Kidney tubule cell (primary cell): ENCODE measurements at regions not wholly inside any gene's neighbourhood (a gene's known extent, or its start where the extent isn't known, plus 50 kb on each side); places are given as distances from the start of the nearest gene placed in this dataset.

Experiments used
- DNase-seq: peaks from one replicate; pipeline ENCODE4 v3.0.0-alpha.2; 2018; ENCODE audit warnings: low spot score

- no peak for DNase-seq
Measured at GRCh38 chr20:12022126-12022525, 104.4 kb downstream of the BTBD3 start.

- DNase-seq = no peak
Measured at GRCh38 chr20:12023194-12023795, 105.6 kb downstream of the BTBD3 start.

- no peak for DNase-seq
Measured at GRCh38 chr20:12028771-12029170, 111.1 kb downstream of the BTBD3 start.

- DNase-seq = no peak
Measured at GRCh38 chr20:12030470-12030869, 112.8 kb downstream of the BTBD3 start.

GRCh38 chr20:12036142-12036541 lies 118.4 kb downstream of the BTBD3 start:
- DNase-seq = no peak

- DNase-seq = no peak
Measured at GRCh38 chr20:12037521-12037920, 119.8 kb downstream of the BTBD3 start.

GRCh38 chr20:12040261-12040660 lies 122.6 kb downstream of the BTBD3 start:
- no peak for DNase-seq

- DNase-seq = no peak
Measured at GRCh38 chr20:12044969-12045368, 127.3 kb downstream of the BTBD3 start.

- DNase-seq = peak; percentile 52
Measured at GRCh38 chr20:12047838-12048432, 130.2 kb downstream of the BTBD3 start.

GRCh38 chr20:12049125-12049524 lies 131.4 kb downstream of the BTBD3 start:
- peak; percentile 18 for DNase-seq

GRCh38 chr20:12051206-12052163 lies 133.8 kb downstream of the BTBD3 start:
- no peak for DNase-seq

- peak; percentile 84 for DNase-seq
Measured at GRCh38 chr20:12053353-12053752, 135.7 kb downstream of the BTBD3 start.

GRCh38 chr20:12054556-12054955 lies 136.9 kb downstream of the BTBD3 start:
- DNase-seq = no peak

- DNase-seq = no peak
Measured at GRCh38 chr20:12055161-12055560, 137.5 kb downstream of the BTBD3 start.

- no peak for DNase-seq
Measured at GRCh38 chr20:12056839-12057238, 139.1 kb downstream of the BTBD3 start.

GRCh38 chr20:12057778-12058177 lies 140.1 kb downstream of the BTBD3 start:
- no peak for DNase-seq

- peak; percentile 8 for DNase-seq
Measured at GRCh38 chr20:12058216-12058615, 140.5 kb downstream of the BTBD3 start.

- DNase-seq = no peak
Measured at GRCh38 chr20:12061466-12061865, 143.8 kb downstream of the BTBD3 start.

- DNase-seq = no peak
Measured at GRCh38 chr20:12063106-12063684, 145.5 kb downstream of the BTBD3 start.

GRCh38 chr20:12064540-12064939 lies 146.8 kb downstream of the BTBD3 start:
- DNase-seq = no peak

GRCh38 chr20:12067686-12068085 lies 150.0 kb downstream of the BTBD3 start:
- no peak for DNase-seq

- DNase-seq = peak; percentile 28
Measured at GRCh38 chr20:12068121-12068520, 150.4 kb downstream of the BTBD3 start.

GRCh38 chr20:12069181-12069580 lies 151.5 kb downstream of the BTBD3 start:
- DNase-seq = no peak
